ENCODE measurements at regions not wholly inside any gene's neighbourhood (a gene's known extent, or its start where the extent isn't known, plus 50 kb on each side); places are given as distances from the start of the nearest gene placed in this dataset.

DNA sequence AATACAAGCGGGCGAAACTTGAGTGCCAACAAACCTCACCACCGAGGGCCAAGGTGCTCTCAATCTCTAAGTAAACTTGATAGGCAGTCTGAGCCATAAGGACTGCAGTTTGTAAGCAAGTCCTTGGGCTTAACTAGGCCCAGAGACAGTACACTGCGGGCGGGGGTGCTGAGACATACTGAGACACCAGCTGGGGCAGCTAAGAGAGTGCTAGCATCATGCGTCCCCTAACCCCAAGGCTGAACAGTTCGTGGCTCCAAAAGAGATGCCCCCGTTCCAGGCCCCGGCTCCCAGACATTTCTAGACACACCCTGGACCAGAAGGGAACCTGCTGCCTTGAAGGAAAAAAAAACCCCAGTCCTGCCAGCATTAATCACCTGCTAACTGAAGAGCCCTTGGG is 126.8 kb upstream of the PRDX4 start:
- TF ChIP-seq SP2 (IDR thresholded peaks at IDR 0.05; ENCODE audit: extremely low read depth, low read depth, low read length, poor library complexity, severe bottlenecking) (no peak), SPI1 (IDR thresholded peaks at IDR 0.05; ENCODE audit: borderline replicate concordance, low read depth, low read length) (no peak), U2AF1 (optimal IDR thresholded peaks at IDR 0.05; ENCODE audit: low read depth, low read length) (no peak)
- TF ChIP-seq, protein P1, sequence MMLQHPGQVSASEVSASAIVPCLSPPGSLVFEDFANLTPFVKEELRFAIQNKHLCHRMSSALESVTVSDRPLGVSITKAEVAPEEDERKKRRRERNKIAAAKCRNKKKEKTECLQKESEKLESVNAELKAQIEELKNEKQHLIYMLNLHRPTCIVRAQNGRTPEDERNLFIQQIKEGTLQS (IDR thresholded peaks at IDR 0.05), result no peak
- TF ChIP-seq, protein P1 (CRISPR knock-in tag; conservative IDR thresholded peaks at IDR 0.05), result no peak

Data from K562 (cell line).